Umbilical cord (tissue), 1 donor: ENCODE measurements at regions not wholly inside any gene's neighbourhood (a gene's known extent, or its start where the extent isn't known, plus 50 kb on each side); places are given as distances from the start of the nearest gene placed in this dataset.

Experiments used
- DNase-seq: peaks from one replicate; pipeline ENCODE4 v3.0.0-alpha.2; 2015; ENCODE audit warnings: low spot score

DNA sequence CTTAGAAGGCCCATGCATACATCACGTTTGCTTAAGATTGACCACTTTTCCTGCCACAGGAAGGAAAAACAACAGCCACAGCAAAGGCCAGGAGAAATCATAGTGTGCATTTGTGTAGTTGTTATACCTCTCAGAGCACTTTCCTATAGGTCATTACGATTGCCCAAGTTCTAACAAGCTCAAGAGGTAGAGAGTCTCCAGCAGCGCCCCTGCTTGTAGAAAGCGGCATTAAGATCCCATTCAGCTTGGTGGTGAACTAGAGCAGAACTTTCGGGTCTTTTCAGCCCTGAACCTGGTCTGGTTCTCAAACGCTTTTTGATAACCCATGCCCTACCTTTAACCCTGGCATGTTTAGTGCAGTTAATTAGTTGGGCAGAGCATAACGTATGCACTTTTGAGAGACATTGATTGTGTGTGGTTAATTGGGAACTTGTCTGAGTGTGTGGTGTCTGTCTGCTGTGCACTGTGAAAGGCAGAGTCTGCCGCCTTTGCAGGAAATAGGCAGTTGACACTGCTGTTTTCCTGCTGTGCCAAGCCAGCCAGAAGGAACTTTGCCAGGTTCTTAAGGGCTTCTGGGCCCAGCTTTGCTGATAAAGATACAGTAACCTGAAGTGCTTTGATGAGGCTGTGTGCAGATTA, 109.9 kb upstream of the CLMP start:
- DNase-seq: peak; percentile 32

DNA sequence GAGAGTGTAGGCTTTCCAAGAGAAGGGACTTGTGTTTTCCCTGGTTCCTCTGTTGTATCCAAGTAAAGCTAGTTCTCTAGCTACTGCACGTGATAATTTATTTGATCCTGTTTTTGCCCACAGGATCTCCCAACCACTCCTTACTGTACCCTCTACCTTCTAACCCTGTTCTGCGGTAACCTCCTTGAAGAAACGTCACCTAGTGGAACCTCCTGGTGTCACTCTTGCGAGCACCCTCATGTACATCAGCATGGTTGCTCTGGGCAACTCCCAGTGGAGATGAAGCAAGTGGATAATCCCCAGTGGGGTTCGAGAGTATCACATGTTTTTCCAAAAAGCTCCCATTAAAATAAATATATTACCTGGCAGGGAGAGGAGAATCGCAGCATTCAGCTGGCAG, 108.9 kb upstream of the CLMP start:
- no peak for DNase-seq

DNA sequence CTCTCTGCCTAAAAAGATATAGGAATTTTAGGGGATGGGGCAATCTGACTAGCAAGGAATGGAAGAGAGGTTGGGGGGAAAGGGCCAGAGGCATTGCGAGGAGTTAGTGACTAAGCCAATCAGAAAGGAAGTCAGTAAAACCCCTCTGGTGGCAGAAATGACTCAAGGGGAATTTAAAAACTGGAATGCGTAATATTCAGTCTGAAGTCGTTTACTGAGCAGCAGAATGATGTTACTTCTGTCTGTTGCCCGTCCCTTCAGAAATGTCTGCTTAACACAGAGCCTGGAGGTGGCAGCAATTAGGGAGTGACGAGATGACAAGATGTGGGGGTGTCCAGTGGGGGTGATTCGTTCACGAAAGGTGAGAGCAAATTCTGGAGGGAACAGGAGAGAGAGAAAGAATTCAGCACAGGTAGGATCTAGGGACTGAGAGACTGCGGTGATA, 107.7 kb upstream of the CLMP start:
- peak; percentile 59 for DNase-seq

DNA sequence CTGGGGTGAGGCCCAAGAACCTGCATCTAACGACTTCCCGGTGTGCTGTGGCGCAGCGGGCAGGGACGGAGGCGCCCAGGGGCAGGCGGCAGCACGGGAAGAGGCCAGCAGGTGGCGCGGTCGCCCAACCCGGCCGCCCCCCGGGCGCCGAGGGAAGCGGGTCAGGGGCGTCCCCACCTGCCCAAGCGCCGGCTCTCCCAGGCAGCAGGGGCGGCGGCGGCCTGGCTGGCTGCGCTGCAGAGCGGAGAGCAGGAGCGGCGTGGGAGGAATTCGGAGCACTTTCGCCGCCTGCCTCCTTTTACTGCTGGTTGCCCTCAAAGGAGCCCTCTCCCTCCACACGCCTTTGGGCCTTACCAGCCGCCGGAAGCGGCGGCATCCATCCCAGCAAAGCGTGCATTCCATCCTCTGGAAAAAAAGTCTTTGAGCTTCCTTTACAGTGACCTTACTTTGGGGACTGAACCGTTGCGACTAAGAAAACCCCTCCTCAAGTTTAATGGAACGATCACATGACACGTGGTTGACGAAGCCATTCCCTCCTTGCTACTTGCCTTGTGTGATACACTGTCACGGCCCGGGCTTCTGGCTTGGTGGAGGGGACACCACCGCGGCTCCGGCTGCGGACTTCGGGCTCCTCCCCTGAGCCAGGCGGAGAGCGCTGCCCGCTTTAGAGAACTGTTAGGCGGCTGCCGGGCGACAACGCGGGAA, 106.8 kb upstream of the CLMP start:
- peak; percentile 41 for DNase-seq

DNA sequence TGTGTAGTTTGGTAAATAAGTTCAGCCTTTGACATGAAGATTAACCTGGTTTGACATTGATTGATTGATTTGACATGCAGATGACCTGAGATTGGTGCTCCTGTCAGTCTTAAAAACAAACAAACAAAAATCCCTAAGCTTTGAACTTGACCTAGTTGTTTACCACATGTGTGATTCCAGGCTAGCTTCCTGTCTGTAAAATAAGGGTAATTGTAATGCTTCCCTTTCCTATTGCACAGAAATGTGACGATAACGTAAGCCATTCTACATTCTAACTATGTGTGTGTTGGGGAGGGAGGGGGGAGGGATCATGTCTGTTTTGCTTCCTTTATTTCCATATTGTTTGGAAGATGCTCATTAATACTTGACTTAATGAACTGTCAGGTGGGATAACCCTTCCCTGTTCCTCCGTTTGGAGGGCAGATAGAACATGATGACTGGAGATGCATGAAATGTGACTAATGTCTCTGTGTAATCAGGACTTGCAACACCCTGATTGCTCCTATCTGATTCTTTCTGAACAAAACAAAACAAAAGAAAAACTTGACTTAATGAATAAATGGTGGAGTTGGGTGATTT, 106.1 kb upstream of the CLMP start:
- no peak for DNase-seq

DNA sequence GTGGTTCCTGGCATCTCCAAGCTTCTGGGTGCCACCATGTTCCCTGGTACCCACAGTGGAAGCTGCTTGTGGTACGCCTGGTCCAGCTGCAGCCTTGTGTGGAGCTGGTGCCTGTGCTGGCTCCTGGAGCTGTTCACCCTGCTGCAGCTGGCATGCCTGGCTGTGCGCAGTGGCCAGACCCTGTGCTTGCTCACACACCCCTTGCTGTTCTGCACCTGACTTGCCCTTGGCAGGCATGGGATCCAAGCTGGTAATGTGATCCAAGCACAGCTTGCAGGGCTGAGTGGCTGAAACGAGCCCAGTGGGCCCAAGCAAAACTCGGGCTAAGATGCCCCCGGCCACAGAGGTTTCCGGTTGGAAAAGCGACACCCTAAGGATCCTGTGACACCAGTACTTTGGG, 104.7 kb upstream of the CLMP start:
- DNase-seq: no peak

DNA sequence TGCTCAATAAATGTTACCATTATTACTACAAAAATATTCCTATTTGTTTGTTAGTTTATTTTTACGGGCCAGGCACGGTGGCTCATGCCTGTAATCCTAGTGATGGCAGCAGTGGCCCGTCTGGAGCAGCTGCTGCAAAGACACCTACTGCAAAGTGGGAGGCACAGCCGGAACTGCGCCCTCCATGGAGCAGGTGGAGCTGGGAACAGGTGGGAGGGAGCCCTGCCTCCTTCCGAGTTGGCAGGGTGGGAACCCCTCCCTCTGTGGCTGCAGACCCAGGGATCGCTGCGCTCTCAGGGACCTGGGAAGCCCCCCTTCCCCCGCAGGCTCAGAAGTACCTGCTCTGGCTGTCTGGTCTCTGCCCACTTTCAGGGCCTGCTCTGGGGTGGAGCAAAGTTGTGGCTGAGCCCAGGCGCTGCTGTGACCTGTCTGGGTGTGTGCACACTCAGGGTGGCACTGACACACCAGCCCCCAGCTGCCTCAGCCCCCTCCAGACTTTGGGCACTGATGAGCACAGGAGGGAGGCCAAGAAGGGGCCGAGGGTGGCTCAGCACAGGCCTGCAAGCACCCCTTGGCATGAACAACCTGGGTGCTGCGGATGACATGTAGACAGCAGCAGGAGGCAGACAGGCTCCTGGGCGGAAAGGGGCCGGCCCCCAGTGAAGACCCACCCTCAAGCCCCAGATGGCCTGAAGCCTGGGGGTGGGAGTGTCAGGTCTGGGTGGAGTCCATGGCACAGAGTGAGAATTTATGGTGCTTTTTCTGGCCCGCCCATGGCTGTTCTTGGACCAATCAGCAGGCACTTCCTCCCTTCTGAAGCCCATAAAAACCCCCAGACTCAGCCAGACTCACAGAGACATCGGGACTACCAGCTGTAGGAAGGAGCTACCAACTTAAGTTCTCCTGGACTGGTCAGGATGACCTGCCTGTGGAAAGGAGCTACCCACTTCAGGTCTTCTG, 103.7 kb upstream of the CLMP start:
- no peak for DNase-seq

DNA sequence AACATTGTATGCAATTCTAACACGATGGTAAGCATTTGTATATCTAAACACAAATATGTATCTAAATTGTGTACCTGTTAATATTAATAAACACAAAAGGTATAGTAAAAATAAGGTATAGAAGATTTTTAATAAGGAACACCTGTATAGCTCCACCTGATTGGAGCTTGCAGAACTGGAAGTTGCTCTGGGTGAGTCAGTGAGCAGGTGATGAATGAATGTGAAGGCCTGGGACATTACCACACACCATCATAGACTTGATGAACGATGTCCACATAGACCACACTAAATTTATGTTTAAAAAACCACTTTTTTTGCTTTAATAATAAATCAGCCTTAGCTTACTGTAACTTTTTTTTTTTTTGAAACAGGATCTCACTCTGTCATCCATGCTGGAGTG, 97.6 kb upstream of the CLMP start:
- DNase-seq: no peak

DNA sequence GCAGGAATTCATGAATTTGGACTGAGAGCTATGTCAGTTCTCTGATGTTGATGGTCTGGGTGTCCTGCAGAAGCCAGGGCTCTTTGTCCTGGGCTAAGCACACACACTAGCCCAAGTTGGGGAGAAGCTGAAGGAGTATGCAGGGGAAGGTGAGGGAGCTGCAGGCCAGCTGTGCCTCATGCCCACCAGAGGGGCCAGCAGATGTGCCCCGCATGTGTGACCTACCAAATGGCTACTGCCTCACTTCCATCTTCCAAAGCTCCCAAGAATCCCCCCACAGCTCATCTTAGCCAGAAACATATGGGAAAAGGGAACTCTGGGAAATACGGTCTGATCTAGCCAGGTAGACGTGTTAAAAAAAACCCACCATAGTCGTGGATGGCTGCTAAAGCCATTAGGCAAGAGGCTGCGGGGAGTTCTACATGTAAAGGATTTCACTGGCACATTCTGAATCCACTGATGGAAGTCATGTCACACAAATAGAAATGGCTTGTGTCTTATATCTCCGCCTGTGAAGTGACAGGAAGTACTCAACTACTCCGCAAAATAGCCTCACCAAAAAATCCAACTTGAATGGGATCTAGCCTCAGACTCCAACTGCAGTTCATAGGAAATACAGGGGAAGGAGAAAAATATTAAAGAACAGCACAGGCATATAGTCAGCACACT, 96.3 kb upstream of the CLMP start:
- no peak for DNase-seq

DNA sequence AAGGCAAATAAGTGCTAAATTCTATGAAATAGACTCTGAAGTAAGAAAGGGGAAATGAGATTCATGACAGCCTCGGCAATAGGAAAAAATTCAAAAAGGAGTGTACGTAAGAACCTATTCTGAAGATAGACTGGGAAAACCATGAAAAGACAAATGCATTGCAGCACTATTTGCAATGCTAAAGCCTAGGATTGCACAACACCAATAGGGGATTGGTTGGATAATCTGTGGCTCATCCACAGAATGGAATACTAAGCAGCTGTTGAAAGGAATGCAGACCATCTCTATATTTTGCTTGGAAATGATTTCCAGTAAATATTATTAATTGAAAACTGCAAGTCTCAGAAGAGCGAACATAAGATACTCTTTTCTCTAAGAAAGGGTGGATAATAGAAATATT, 91.7 kb upstream of the CLMP start:
- DNase-seq: peak; percentile 72

DNA sequence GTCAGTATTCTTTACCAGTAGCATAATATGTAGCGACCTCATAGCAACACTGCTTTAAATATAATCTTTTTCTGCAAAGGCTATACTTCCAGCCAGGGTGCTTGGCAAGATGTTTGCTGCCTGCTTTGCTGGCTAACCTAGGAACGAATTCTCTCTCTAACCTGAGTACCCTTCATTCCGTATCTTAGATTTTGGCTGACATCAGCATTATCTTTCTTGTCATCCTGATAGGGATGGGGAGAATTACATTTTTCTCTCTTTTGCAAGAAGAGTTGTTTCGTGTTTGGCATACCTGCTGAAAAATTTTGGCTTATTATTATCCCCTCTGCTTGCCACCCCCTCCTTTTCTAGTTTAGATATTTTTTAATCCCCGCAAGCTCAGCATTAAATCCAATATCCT, 91.2 kb upstream of the CLMP start:
- no peak for DNase-seq

DNA sequence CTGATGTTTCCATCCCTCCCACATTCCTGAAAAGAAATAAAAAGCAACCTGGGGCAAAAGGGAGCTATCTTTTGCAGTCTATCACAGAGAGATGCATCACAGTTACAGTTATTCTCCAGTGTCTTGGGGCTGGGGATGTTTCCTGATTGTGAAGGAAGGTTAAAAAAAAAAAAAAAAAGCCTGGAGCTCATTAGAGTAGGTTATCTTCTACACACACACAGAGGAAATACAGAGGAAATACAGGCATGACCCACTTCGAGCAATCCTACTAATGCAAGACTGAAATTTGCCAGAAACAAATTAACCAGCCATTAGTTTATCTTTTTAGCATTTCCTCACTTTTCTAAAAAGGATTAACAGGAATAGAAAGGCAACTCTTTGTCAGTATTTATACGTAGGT, 89.4 kb upstream of the CLMP start:
- no peak for DNase-seq

DNA sequence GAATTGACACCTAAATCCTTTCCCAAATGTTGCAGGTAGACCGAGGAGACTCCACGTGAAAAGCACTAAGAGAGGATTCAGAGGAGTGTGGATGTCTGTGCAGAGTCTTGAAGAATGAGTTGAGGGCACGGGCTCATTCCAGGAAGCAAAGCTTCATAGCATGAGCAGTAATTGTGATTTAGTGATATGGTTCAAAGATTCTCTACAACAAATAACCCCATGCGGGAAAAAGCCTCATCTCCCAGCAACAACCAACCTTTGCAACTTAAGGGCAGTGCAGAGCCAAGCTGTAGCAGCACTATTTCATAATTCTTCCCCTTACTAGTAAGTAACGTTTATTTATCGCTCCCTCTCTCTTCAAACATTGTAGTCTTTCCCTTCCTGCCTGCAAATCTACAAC, 87.5 kb upstream of the CLMP start:
- DNase-seq: no peak

DNA sequence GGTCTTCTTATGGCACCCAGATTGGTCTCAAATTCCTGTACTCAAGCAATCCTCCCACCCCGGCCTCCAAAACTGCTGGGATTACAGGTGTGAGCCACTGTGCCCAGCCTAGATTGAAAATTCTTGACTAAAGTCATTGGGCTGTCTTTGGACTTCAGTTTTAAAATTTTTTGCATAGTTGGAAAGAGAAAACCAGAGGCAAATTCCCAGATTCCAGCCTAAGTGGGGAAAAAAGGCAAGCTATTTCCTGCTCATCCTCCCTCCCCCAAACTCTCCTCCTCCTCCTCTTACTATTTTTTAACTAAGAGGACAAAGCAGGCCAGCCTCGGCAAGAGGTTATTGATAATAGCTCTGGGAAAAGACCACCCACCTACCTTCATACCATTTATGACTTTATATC, 78.6 kb upstream of the CLMP start:
- DNase-seq: no peak

DNA sequence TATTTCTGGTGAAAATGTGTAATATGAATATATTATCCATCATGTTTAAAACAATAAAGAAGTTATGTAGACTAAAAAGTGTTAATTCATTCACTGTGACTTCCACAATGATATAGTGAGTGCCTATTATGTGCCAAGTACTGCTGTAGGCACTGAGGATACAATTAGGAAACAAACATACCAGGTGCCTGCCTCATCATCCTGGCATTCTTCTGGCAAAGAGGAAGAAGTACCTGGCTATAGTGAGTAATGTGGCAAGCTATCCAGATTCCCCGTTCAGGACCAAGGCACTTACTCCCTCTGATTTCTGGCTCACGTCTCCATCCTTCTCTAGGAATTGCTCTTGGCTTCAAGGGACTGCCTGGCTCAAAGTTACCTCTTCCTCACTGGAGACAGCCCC, 77.5 kb upstream of the CLMP start:
- no peak for DNase-seq

DNA sequence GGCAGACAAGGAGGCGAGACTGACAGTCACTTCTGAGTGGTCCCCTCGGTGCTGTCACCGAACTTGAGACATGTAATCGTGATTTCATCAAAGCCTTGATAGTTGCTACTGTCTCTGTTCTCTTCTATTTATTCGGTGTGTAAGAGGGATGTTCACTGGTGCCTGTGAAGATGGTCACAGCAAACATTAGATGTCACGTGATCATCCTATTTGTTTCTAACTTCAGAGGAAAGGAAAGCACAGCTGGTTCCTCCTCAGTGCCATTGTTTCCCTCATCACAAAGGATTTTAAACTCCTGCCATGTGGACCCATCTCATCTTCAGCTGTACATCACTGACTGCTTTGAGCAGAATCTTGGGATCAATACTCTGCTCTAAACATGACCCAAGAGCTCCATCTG, 73.1 kb upstream of the CLMP start:
- no peak for DNase-seq

DNA sequence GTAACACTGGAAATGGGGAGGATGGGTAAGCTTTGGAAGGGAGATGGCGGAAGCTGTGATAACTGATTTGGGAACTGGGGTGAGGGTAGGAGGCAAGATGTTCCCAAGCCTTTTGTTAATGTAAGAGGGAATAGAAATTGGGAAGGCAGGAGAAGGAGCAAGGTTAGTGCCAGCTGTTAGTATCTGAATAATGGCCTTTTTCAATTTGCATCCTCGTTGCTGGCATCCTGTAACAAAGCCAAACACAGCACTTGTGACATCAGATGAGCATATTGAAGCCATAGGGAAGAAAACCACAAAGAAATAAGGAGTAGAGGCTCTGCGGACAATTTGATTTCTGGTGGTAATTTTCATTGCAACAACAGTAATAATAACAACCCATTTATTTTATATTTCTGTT, 70.9 kb upstream of the CLMP start:
- DNase-seq: no peak

DNA sequence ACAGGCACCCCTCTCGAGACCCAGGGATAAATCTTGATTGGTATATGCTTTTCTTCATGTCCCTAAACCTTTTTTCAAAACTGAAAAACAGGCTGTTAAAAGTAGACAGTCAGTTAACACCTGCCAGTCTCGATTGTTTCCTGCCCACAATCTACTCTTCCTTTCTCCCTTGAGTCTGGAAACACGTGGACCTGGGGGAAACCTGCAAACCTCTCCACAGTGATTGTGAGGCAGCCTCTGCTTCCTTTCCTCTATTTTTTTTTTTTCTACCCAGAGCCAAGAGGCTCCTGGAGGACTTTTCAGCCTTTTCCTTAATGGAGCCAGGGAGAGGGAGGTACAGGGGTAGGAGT, 69.4 kb upstream of the CLMP start:
- DNase-seq: no peak

DNA sequence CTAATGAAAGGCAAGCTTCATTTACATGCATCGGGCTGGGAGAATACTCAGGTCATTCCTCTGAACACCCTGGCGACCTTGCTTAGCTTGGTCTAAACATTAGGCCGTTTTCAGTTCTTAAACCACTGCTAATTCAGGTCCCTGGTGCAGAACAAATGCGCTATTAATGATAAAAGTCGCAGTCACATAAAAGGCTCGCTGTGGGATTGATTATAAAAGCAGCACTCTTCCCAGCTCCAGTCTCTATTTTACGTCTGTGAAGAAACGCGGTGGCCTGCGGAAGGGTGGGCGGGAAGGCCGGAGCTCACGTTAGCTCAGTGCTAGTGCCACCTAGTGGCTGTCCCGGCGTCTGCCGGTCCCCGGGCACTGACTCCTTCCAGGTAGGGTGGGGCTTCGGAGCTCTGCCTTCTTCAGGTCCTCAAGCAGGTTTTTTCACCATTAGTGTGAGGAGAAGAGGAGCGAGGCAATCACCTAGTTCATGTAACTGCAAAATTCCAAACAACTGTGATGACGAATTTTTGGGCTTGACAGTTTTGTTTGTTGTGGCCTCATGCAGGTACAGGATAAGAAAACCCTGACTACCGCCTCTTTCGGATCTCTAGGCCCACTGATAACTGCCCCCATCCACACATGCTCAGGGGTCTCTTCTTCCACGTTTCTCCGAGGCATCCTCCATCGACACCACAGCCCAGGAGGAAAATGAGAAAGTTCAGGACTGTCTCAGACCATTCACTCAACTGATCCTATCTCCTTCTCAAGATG, 66.5 kb upstream of the CLMP start:
- DNase-seq: peak; percentile 79

DNA sequence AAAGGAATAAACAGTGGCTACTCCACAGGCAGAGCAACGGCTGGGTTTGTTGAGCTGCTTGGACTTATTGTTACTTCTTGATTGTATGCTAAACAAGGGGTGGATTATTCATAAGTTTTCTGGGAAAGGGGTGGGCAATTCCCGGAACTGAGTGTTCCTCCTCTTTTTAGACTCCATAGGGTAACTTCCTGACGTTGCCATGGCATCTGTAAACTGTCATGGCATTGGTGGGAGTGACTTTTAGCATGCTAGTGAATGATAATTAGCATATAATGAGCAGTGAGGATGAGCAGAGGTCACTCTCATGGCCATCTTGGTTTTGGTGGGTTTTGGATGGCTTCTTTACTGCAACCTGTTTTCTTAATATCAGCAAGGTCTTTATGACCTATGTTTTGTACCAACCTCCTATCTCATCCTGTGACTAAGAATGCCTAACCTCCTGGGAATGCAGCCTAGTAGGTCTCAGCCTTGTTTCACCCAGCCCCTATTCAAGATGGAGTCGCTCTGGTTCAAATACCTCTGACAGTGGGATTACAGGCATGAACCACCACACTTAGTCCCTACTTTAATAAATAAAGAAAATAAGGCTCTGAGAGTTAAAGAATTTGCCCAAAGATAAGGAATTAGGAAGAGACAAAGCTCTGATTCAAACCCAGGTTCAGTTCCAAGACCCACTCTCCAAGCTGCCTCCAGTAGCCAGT, 65.6 kb upstream of the CLMP start:
- no peak for DNase-seq
